ENCODE measurements at regions not wholly inside any gene's neighbourhood (a gene's known extent, or its start where the extent isn't known, plus 50 kb on each side); places are given as distances from the start of the nearest gene placed in this dataset.

DNA sequence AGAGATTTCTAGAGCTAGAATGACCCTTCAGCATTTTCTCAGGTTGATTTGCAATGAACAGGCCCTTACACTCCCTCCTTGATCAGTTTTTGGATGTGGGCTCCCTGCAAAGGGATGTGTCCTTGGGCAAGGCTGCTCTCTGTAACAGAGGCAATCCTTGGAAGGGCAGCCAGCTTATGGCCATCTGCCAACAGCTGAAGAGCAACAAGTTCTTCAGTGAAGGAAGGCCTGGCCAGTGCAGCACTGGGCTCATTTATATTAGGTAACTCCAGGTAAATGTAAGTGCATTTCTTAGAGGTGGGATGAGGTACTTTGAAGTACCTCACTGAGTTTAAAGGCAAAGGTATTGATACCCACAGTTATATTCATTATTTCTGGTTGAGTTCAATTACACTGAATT, 114.3 kb upstream of the KCNJ16 start:
- ChIA-PET POLR2A (no interaction called here), CTCF (interaction anchor here (1.3 kb wide), 1 partner anchor 15 kb away, joined by 4 read pairs; no protein-coding TSS in a partner anchor)
- H3K9ac ChIP-seq, result no peak overlapping the region
- no peaks in the 10 kb centered on the region for H3K9me3 ChIP-seq
- H4K20me1 ChIP-seq (ENCODE audit: insufficient read depth), result no peaks in the 10 kb centered on the region
- H3K27ac ChIP-seq (ENCODE audit: low read depth in 2 of 2, low read length in 1 of 2), result no peak overlapping the region
- no peak overlapping the region for H2AFZ ChIP-seq (ENCODE audit: low read depth)
- H3K4me2 ChIP-seq, result no peak overlapping the region
- no peaks in the 10 kb centered on the region for H3K36me3 ChIP-seq (replicated peaks in 1 of 2; ENCODE audit: control insufficient read depth in 1 of 2, insufficient read depth in 2 of 2, low read length in 1 of 2)
- no peaks in the 10 kb centered on the region for H3K9me2 ChIP-seq
- no peaks in the 10 kb centered on the region for H3F3A ChIP-seq (replicated peaks; ENCODE audit: insufficient read depth)
- no peak overlapping the region for H3K4me3 ChIP-seq (ENCODE audit: low read depth in 2 of 2, low read length in 1 of 2)
- TF ChIP-seq CHD2 (IDR thresholded peaks at IDR 0.05; ENCODE audit: low read length, partially characterized antibody) (no peak), TEAD4 (IDR thresholded peaks at IDR 0.05; ENCODE audit: borderline replicate concordance, insufficient read depth) (no peak), EZH2phosphoT487 (IDR thresholded peaks at IDR 0.05; ENCODE audit: borderline replicate concordance, low read depth) (no peak), FOXJ3 (CRISPR knock-in tag; IDR thresholded peaks at IDR 0.05) (no peak), MEF2A (IDR thresholded peaks at IDR 0.05; ENCODE audit: borderline replicate concordance, low read depth) (no peak), SIN3A (IDR thresholded peaks at IDR 0.05; ENCODE audit: borderline replicate concordance, low read depth, low read length) (no peak), RCOR1 (IDR thresholded peaks at IDR 0.05; ENCODE audit: low read length) (no peak)
- TF ChIP-seq, protein P1, sequence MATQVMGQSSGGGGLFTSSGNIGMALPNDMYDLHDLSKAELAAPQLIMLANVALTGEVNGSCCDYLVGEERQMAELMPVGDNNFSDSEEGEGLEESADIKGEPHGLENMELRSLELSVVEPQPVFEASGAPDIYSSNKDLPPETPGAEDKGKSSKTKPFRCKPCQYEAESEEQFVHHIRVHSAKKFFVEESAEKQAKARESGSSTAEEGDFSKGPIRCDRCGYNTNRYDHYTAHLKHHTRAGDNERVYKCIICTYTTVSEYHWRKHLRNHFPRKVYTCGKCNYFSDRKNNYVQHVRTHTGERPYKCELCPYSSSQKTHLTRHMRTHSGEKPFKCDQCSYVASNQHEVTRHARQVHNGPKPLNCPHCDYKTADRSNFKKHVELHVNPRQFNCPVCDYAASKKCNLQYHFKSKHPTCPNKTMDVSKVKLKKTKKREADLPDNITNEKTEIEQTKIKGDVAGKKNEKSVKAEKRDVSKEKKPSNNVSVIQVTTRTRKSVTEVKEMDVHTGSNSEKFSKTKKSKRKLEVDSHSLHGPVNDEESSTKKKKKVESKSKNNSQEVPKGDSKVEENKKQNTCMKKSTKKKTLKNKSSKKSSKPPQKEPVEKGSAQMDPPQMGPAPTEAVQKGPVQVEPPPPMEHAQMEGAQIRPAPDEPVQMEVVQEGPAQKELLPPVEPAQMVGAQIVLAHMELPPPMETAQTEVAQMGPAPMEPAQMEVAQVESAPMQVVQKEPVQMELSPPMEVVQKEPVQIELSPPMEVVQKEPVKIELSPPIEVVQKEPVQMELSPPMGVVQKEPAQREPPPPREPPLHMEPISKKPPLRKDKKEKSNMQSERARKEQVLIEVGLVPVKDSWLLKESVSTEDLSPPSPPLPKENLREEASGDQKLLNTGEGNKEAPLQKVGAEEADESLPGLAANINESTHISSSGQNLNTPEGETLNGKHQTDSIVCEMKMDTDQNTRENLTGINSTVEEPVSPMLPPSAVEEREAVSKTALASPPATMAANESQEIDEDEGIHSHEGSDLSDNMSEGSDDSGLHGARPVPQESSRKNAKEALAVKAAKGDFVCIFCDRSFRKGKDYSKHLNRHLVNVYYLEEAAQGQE (IDR thresholded peaks at IDR 0.05; ENCODE audit: low read depth, low read length), result no peak
- DNase-seq, result no peak
- H3K79me2 ChIP-seq (ENCODE audit: insufficient read depth), result no peaks in the 10 kb centered on the region
- H3K4me1 ChIP-seq (ENCODE audit: control insufficient read depth in 1 of 2, insufficient read depth in 2 of 2, low read depth in 1 of 2, low read length in 1 of 2), result no peaks in the 10 kb centered on the region
- no peaks in the 10 kb centered on the region for H3K27me3 ChIP-seq (ENCODE audit: insufficient read depth)

DNA sequence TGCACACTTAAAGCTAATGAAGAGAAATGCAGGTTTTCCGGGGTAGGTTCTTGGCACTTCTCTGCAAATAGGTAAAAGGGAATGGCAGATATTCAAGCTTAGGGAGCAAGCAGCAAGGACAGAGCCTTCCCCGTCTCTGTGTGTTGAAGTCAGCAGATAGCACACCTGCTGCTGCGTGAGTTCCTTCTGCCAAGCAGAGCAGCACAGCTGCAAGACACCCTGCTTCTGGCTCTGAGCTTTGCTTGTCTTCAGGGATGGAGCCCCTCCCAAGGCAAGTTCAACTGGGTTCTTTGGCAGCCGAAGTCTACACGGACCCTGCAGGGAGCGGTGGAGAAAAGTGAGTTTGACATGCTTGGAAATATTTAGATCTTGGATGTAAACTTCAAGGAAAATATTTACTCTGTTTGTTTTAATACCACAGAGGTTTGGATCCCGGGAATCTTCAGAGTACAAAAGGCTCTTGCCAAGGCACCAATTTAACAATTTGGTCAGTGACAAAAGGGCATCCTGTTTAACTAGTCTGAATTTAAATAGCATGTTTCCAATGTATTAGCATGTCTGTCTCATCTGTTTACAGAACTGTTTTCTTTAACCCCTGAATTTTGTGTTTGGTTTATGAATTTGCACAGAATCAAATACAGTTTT, 113.4 kb upstream of the KCNJ16 start:
- no peaks in the 10 kb centered on the region for H3F3A ChIP-seq (replicated peaks; ENCODE audit: insufficient read depth)
- H3K9me3 ChIP-seq, result no peaks in the 10 kb centered on the region
- H3K4me3 ChIP-seq (ENCODE audit: low read depth in 2 of 2, low read length in 1 of 2), result no peak overlapping the region
- no peak overlapping the region for H3K27ac ChIP-seq (ENCODE audit: low read depth in 2 of 2, low read length in 1 of 2)
- ChIA-PET CTCF (interaction anchor here (1.3 kb wide), 1 partner anchor 16 kb away, joined by 4 read pairs; no protein-coding TSS in a partner anchor), POLR2A (no interaction called here)
- H4K20me1 ChIP-seq (ENCODE audit: insufficient read depth), result no peaks in the 10 kb centered on the region
- no peak for DNase-seq
- no peaks in the 10 kb centered on the region for H3K36me3 ChIP-seq (replicated peaks in 1 of 2; ENCODE audit: control insufficient read depth in 1 of 2, insufficient read depth in 2 of 2, low read length in 1 of 2)
- H3K9ac ChIP-seq, result no peak overlapping the region
- H3K9me2 ChIP-seq, result no peaks in the 10 kb centered on the region
- 59% methylated on average over 7 of the region's 7 CpGs for WGBS (ENCODE audit: low lambda C conversion rate)
- no peak overlapping the region for H2AFZ ChIP-seq (ENCODE audit: low read depth)
- no peaks in the 10 kb centered on the region for H3K4me1 ChIP-seq (ENCODE audit: control insufficient read depth in 1 of 2, insufficient read depth in 2 of 2, low read depth in 1 of 2, low read length in 1 of 2)
- no peaks in the 10 kb centered on the region for H3K27me3 ChIP-seq (ENCODE audit: insufficient read depth)
- H3K4me2 ChIP-seq, result no peak overlapping the region
- no peaks in the 10 kb centered on the region for H3K79me2 ChIP-seq (ENCODE audit: insufficient read depth)
- no peak for TF ChIP-seq GATA2 (CRISPR knock-in tag; IDR thresholded peaks at IDR 0.05)
- TF ChIP-seq POLR2AphosphoS5 (IDR thresholded peaks at IDR 0.05; ENCODE audit: low read depth, low read length), result no peak
- TF ChIP-seq RXRA (IDR thresholded peaks at IDR 0.05; ENCODE audit: borderline replicate concordance, low read depth), result no peak
- no peak for TF ChIP-seq RFX5 (IDR thresholded peaks at IDR 0.05; ENCODE audit: low read length)
- TF ChIP-seq TCF12 (IDR thresholded peaks at IDR 0.05), result no peak
- no peak for TF ChIP-seq NFIC (IDR thresholded peaks at IDR 0.05; ENCODE audit: borderline replicate concordance)
- TF ChIP-seq EP300 (IDR thresholded peaks at IDR 0.05; ENCODE audit: borderline replicate concordance in 1 of 2, low read depth in 1 of 2, low read length in 1 of 2), result no peak
- TF ChIP-seq, protein P2, sequence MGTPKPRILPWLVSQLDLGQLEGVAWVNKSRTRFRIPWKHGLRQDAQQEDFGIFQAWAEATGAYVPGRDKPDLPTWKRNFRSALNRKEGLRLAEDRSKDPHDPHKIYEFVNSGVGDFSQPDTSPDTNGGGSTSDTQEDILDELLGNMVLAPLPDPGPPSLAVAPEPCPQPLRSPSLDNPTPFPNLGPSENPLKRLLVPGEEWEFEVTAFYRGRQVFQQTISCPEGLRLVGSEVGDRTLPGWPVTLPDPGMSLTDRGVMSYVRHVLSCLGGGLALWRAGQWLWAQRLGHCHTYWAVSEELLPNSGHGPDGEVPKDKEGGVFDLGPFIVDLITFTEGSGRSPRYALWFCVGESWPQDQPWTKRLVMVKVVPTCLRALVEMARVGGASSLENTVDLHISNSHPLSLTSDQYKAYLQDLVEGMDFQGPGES (IDR thresholded peaks at IDR 0.05; ENCODE audit: low read depth, low read length), result no peak
- no peak for TF ChIP-seq YY1 (IDR thresholded peaks at IDR 0.05; ENCODE audit: low read depth)
- no peak for TF ChIP-seq CHD2 (IDR thresholded peaks at IDR 0.05; ENCODE audit: low read length, partially characterized antibody)
- TF ChIP-seq, protein P3, sequence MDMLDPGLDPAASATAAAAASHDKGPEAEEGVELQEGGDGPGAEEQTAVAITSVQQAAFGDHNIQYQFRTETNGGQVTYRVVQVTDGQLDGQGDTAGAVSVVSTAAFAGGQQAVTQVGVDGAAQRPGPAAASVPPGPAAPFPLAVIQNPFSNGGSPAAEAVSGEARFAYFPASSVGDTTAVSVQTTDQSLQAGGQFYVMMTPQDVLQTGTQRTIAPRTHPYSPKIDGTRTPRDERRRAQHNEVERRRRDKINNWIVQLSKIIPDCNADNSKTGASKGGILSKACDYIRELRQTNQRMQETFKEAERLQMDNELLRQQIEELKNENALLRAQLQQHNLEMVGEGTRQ (IDR thresholded peaks at IDR 0.05; ENCODE audit: borderline replicate concordance, low read depth, low read length), result no peak
- no peak for TF ChIP-seq FOXM1 (IDR thresholded peaks at IDR 0.05; ENCODE audit: low read depth)
- no peak for TF ChIP-seq FOSL2 (IDR thresholded peaks at IDR 0.05; ENCODE audit: borderline replicate concordance, low read depth)
- no peak for TF ChIP-seq MEF2A (IDR thresholded peaks at IDR 0.05; ENCODE audit: borderline replicate concordance, low read depth)
- no peak for TF ChIP-seq EZH2phosphoT487 (IDR thresholded peaks at IDR 0.05; ENCODE audit: borderline replicate concordance, low read depth)
- TF ChIP-seq FOXJ3 (CRISPR knock-in tag; IDR thresholded peaks at IDR 0.05), result no peak

Measured in SK-N-SH (cell line).